Panc1 (cell line): ENCODE measurements at regions not wholly inside any gene's neighbourhood (a gene's known extent, or its start where the extent isn't known, plus 50 kb on each side); places are given as distances from the start of the nearest gene placed in this dataset.

Source experiments
- CTCF ChIP-seq: fragments of 450-650 bp; IDR thresholded peaks from 2 replicates; pipeline ENCODE4 v1.5.1; 2017; ENCODE audit warnings: mild to moderate bottlenecking
- POLR2AphosphoS5 ChIP-seq: IDR thresholded peaks from 2 replicates; pipeline ENCODE4 v1.6.1; 2012; ENCODE audit warnings: mild to moderate bottlenecking, low read depth, low read length, moderate library complexity
- TF ChIP-seq, protein P1 (sequence below), 2 experiments: IDR thresholded peaks; 2 replicates each; pipeline ENCODE4 v1.6.1; 2011 to 2012; ENCODE audit warnings: low read depth in 2 of 2, control low read depth in 1 of 2, low read length in 1 of 2, mild to moderate bottlenecking in 1 of 2, moderate library complexity in 1 of 2; ENCODE audit not compliant: insufficient read depth in 1 of 2

DNA sequence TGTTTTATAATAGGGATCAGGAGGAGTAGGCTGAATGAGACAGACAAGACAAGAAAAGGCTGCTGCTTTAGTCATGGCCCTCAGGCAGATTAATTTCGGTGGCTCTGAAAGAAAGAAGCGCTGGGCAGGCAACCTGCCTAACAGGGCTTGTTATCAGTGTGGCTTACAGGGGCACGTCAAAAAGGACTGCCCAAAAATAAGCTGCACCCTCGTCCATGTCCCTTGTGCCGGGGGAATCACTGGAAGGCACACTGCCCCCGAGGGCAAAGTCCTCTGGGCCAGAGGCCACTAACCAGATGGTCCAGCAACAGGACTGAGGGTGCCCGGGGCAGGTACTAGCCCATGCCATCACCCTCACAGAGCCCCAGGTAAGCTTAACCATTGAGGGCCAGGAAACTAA is 188.5 kb downstream of the IGSF11 start:
- no peak for TF ChIP-seq CTCF
- no peak for TF ChIP-seq POLR2AphosphoS5
- TF ChIP-seq, protein P1, sequence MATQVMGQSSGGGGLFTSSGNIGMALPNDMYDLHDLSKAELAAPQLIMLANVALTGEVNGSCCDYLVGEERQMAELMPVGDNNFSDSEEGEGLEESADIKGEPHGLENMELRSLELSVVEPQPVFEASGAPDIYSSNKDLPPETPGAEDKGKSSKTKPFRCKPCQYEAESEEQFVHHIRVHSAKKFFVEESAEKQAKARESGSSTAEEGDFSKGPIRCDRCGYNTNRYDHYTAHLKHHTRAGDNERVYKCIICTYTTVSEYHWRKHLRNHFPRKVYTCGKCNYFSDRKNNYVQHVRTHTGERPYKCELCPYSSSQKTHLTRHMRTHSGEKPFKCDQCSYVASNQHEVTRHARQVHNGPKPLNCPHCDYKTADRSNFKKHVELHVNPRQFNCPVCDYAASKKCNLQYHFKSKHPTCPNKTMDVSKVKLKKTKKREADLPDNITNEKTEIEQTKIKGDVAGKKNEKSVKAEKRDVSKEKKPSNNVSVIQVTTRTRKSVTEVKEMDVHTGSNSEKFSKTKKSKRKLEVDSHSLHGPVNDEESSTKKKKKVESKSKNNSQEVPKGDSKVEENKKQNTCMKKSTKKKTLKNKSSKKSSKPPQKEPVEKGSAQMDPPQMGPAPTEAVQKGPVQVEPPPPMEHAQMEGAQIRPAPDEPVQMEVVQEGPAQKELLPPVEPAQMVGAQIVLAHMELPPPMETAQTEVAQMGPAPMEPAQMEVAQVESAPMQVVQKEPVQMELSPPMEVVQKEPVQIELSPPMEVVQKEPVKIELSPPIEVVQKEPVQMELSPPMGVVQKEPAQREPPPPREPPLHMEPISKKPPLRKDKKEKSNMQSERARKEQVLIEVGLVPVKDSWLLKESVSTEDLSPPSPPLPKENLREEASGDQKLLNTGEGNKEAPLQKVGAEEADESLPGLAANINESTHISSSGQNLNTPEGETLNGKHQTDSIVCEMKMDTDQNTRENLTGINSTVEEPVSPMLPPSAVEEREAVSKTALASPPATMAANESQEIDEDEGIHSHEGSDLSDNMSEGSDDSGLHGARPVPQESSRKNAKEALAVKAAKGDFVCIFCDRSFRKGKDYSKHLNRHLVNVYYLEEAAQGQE (IDR thresholded peaks at IDR 0.05; ENCODE audit: insufficient read depth in 1 of 2, low read depth in 2 of 2, low read length in 1 of 2), result no peak
